ENCODE measurements at regions not wholly inside any gene's neighbourhood (a gene's known extent, or its start where the extent isn't known, plus 50 kb on each side); places are given as distances from the start of the nearest gene placed in this dataset.
"Not testable (repeated sequence)": the region's sequence is repeated elsewhere in the genome, so short reads cannot be mapped to it uniquely, and the experiment has no call there.

- no peaks in the 10 kb centered on the region for H3K27me3 ChIP-seq (ENCODE audit: control insufficient read depth in 2 of 2, insufficient read depth in 2 of 2, low read length in 2 of 2)
These were observed 325.3 kb upstream of the LRRC4C start for GRCh38 chr11:41784513-41785335.

GRCh38 chr11:41786087-41786486 lies 326.6 kb upstream of the LRRC4C start:
- peaks cover 0 to 6% of the 10 kb centered on the region in 2 donors for H3K4me1 ChIP-seq (ENCODE audit: control insufficient read depth in 2 of 2, insufficient read depth in 2 of 2, low read length in 2 of 2)
- H3K9ac ChIP-seq (ENCODE audit: low read depth in 1 of 2, low read length in 2 of 2) = no peak overlapping the region
- H3K27ac ChIP-seq (ENCODE audit: low read depth in 2 of 2, low read length in 2 of 2) = no peak overlapping the region
- no peaks in the 10 kb centered on the region for H3K9me3 ChIP-seq (ENCODE audit: control insufficient read depth in 2 of 2, low read length in 2 of 2)
- no peaks in the 10 kb centered on the region for H3K36me3 ChIP-seq (ENCODE audit: control insufficient read depth in 2 of 2, insufficient read depth in 2 of 2, low read length in 2 of 2)
- H3K4me3 ChIP-seq (ENCODE audit: low read length in 2 of 2) = no peak overlapping the region
- no peaks in the 10 kb centered on the region for H3K27me3 ChIP-seq (ENCODE audit: control insufficient read depth in 2 of 2, insufficient read depth in 2 of 2, low read length in 2 of 2)

More at GRCh38 chr11:41784513-41785335, 325.3 kb upstream of the LRRC4C start:
- Histone ChIP-seq H3K27ac (ENCODE audit: low read depth in 2 of 2, low read length in 2 of 2) (peak overlapping the region in 1 of 2 donors; percentile 83), H3K4me1 (ENCODE audit: control insufficient read depth in 2 of 2, insufficient read depth in 2 of 2, low read length in 2 of 2) (peaks cover 0 to 6% of the 10 kb centered on the region in 2 donors), H3K36me3 (ENCODE audit: control insufficient read depth in 2 of 2, insufficient read depth in 2 of 2, low read length in 2 of 2) (no peaks in the 10 kb centered on the region), H3K4me3 (ENCODE audit: low read length in 2 of 2) (no peak overlapping the region), H3K9ac (ENCODE audit: low read depth in 1 of 2, low read length in 2 of 2) (no peak overlapping the region), H3K9me3 (ENCODE audit: control insufficient read depth in 2 of 2, low read length in 2 of 2) (no peaks in the 10 kb centered on the region)

- Histone ChIP-seq H3K27ac (ENCODE audit: low read depth in 2 of 2, low read length in 2 of 2) (no peak overlapping the region), H3K27me3 (ENCODE audit: control insufficient read depth in 2 of 2, insufficient read depth in 2 of 2, low read length in 2 of 2) (no peaks in the 10 kb centered on the region), H3K4me1 (ENCODE audit: control insufficient read depth in 2 of 2, insufficient read depth in 2 of 2, low read length in 2 of 2) (peaks cover 0 to 4% of the 10 kb centered on the region in 2 donors), H3K9ac (ENCODE audit: low read depth in 1 of 2, low read length in 2 of 2) (no peak overlapping the region), H3K4me3 (ENCODE audit: low read length in 2 of 2) (no peak overlapping the region), H3K36me3 (ENCODE audit: control insufficient read depth in 2 of 2, insufficient read depth in 2 of 2, low read length in 2 of 2) (no peaks in the 10 kb centered on the region), H3K9me3 (ENCODE audit: control insufficient read depth in 2 of 2, low read length in 2 of 2) (no peaks in the 10 kb centered on the region)
These were observed 328.7 kb upstream of the LRRC4C start for GRCh38 chr11:41788177-41788576.

- no peak overlapping the region for H3K9ac ChIP-seq (ENCODE audit: low read depth in 1 of 2, low read length in 2 of 2)
- H3K9me3 ChIP-seq (ENCODE audit: control insufficient read depth in 2 of 2, low read length in 2 of 2) = no peaks in the 10 kb centered on the region
- H3K27me3 ChIP-seq (ENCODE audit: control insufficient read depth in 2 of 2, insufficient read depth in 2 of 2, low read length in 2 of 2) = no peaks in the 10 kb centered on the region
- H3K4me3 ChIP-seq (ENCODE audit: low read length in 2 of 2) = no peak overlapping the region
- no peaks in the 10 kb centered on the region for H3K36me3 ChIP-seq (ENCODE audit: control insufficient read depth in 2 of 2, insufficient read depth in 2 of 2, low read length in 2 of 2)
- H3K4me1 ChIP-seq (ENCODE audit: control insufficient read depth in 2 of 2, insufficient read depth in 2 of 2, low read length in 2 of 2) = peaks cover 0 to 4% of the 10 kb centered on the region in 2 donors
- no peak overlapping the region for H3K27ac ChIP-seq (ENCODE audit: low read depth in 2 of 2, low read length in 2 of 2)
These were observed 329.9 kb upstream of the LRRC4C start for GRCh38 chr11:41789376-41789775.

DNA sequence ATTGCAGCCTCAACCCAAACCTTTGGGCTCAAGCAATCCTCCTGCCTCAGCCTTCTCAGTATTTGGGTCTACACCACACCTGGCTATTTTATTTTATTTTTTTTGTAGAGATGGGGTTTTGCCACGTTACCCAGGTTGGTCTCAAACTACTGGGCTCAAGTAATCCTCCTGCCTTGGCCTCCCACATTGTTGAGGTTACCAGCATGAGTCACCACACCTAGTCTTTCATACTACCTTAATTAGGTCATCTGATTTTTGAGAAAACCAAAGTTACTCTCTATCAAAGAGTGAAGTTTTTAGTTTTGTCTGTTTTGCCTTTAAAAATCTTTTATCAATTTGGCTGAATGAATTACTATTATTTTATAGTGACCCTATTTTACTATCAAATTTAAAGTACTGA lies 335.6 kb upstream of the LRRC4C start:
- no peak overlapping the region for H3K27ac ChIP-seq (ENCODE audit: low read depth in 2 of 2, low read length in 2 of 2)
- no peak overlapping the region for H3K4me3 ChIP-seq (ENCODE audit: low read length in 2 of 2)
- H3K9ac ChIP-seq (ENCODE audit: low read depth in 1 of 2, low read length in 2 of 2) = no peak overlapping the region
- H3K4me1 ChIP-seq (ENCODE audit: control insufficient read depth in 2 of 2, insufficient read depth in 2 of 2, low read length in 2 of 2) = peaks cover 0 to 2% of the 10 kb centered on the region in 2 donors
- H3K27me3 ChIP-seq (ENCODE audit: control insufficient read depth in 2 of 2, insufficient read depth in 2 of 2, low read length in 2 of 2) = no peaks in the 10 kb centered on the region
- H3K9me3 ChIP-seq (ENCODE audit: control insufficient read depth in 2 of 2, low read length in 2 of 2) = no peaks in the 10 kb centered on the region
- H3K36me3 ChIP-seq (ENCODE audit: control insufficient read depth in 2 of 2, insufficient read depth in 2 of 2, low read length in 2 of 2) = no peaks in the 10 kb centered on the region

- no peak overlapping the region for H3K4me3 ChIP-seq (ENCODE audit: low read length in 2 of 2)
- H3K9me3 ChIP-seq (ENCODE audit: control insufficient read depth in 2 of 2, low read length in 2 of 2) = no peaks in the 10 kb centered on the region
- H3K27ac ChIP-seq (ENCODE audit: low read depth in 2 of 2, low read length in 2 of 2) = no peak overlapping the region
- no peaks in the 10 kb centered on the region for H3K27me3 ChIP-seq (ENCODE audit: control insufficient read depth in 2 of 2, insufficient read depth in 2 of 2, low read length in 2 of 2)
- H3K4me1 ChIP-seq (ENCODE audit: control insufficient read depth in 2 of 2, insufficient read depth in 2 of 2, low read length in 2 of 2) = peaks cover 0 to 5% of the 10 kb centered on the region in 2 donors
- no peaks in the 10 kb centered on the region for H3K36me3 ChIP-seq (ENCODE audit: control insufficient read depth in 2 of 2, insufficient read depth in 2 of 2, low read length in 2 of 2)
- no peak overlapping the region for H3K9ac ChIP-seq (ENCODE audit: low read depth in 1 of 2, low read length in 2 of 2)
These were observed 340.3 kb upstream of the LRRC4C start for GRCh38 chr11:41799754-41800153.

DNA sequence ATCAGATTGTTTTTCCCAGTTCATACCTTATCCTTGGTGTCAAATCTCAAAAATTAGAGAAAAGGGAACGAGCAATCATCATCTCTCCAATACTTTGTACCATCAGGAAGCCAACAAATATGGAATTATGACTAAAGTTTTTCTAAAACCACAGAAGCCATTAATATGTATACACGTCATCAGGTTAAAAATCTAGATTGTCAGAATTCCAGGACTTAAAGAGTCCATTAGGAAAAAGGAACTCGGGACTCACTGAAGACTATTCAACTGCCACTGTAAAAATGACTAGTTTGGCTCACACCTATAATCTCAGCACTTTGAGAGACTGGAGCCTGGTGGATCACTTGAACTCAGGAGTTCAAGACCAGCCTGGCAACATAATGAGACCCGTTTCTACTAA lies 344.4 kb upstream of the LRRC4C start:
- Histone ChIP-seq H3K9ac (ENCODE audit: low read depth in 1 of 2, low read length in 2 of 2) (no peak overlapping the region), H3K4me1 (ENCODE audit: control insufficient read depth in 2 of 2, insufficient read depth in 2 of 2, low read length in 2 of 2) (peaks cover 0 to 5% of the 10 kb centered on the region in 2 donors), H3K36me3 (ENCODE audit: control insufficient read depth in 2 of 2, insufficient read depth in 2 of 2, low read length in 2 of 2) (no peaks in the 10 kb centered on the region), H3K4me3 (ENCODE audit: low read length in 2 of 2) (no peak overlapping the region), H3K9me3 (ENCODE audit: control insufficient read depth in 2 of 2, low read length in 2 of 2) (no peaks in the 10 kb centered on the region), H3K27ac (ENCODE audit: low read depth in 2 of 2, low read length in 2 of 2) (no peak overlapping the region), H3K27me3 (ENCODE audit: control insufficient read depth in 2 of 2, insufficient read depth in 2 of 2, low read length in 2 of 2) (no peaks in the 10 kb centered on the region)

- Histone ChIP-seq H3K27me3 (ENCODE audit: control insufficient read depth in 2 of 2, insufficient read depth in 2 of 2, low read length in 2 of 2) (no peaks in the 10 kb centered on the region), H3K36me3 (ENCODE audit: control insufficient read depth in 2 of 2, insufficient read depth in 2 of 2, low read length in 2 of 2) (no peaks in the 10 kb centered on the region), H3K27ac (ENCODE audit: low read depth in 2 of 2, low read length in 2 of 2) (no peak overlapping the region), H3K4me3 (ENCODE audit: low read length in 2 of 2) (no peak overlapping the region), H3K4me1 (ENCODE audit: control insufficient read depth in 2 of 2, insufficient read depth in 2 of 2, low read length in 2 of 2) (no peaks in the 10 kb centered on the region), H3K9ac (ENCODE audit: low read depth in 1 of 2, low read length in 2 of 2) (no peak overlapping the region), H3K9me3 (ENCODE audit: control insufficient read depth in 2 of 2, low read length in 2 of 2) (no peaks in the 10 kb centered on the region)
These were observed 356.9 kb upstream of the LRRC4C start for GRCh38 chr11:41816396-41816795.

DNA sequence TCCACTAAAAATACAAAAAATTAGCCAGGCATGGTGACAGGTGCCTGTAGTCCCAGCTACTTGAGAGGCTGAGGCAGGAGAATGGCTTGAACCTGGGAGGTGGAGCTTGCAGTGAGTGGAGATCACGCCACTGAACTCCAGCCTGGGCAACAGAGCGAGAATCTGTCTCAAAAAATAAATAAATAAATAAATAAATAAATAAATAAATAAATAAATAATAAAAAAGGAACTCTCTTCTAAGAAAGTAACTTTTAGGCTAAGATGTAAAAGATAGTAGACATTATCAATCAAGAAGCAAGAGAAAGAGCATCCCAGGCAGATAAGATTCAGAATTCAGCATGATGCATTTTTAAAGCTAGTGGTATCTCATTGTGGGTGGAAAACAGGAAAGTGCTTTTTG lies 364.8 kb upstream of the LRRC4C start:
- not testable (repeated sequence) for H3K27me3 ChIP-seq (ENCODE audit: control insufficient read depth in 2 of 2, insufficient read depth in 2 of 2, low read length in 2 of 2); H3K27ac ChIP-seq (ENCODE audit: low read depth in 2 of 2, low read length in 2 of 2); H3K4me1 ChIP-seq (ENCODE audit: control insufficient read depth in 2 of 2, insufficient read depth in 2 of 2, low read length in 2 of 2); H3K36me3 ChIP-seq (ENCODE audit: control insufficient read depth in 2 of 2, insufficient read depth in 2 of 2, low read length in 2 of 2); H3K9me3 ChIP-seq (ENCODE audit: control insufficient read depth in 2 of 2, low read length in 2 of 2); H3K4me3 ChIP-seq (ENCODE audit: low read length in 2 of 2); H3K9ac ChIP-seq (ENCODE audit: low read depth in 1 of 2, low read length in 2 of 2)

- H3K36me3 ChIP-seq (ENCODE audit: control insufficient read depth in 2 of 2, insufficient read depth in 2 of 2, low read length in 2 of 2) = no peaks in the 10 kb centered on the region
- H3K4me1 ChIP-seq (ENCODE audit: control insufficient read depth in 2 of 2, insufficient read depth in 2 of 2, low read length in 2 of 2) = no peaks in the 10 kb centered on the region
- H3K27ac ChIP-seq (ENCODE audit: low read depth in 2 of 2, low read length in 2 of 2) = no peak overlapping the region
- no peak overlapping the region for H3K4me3 ChIP-seq (ENCODE audit: low read length in 2 of 2)
- no peak overlapping the region for H3K9ac ChIP-seq (ENCODE audit: low read depth in 1 of 2, low read length in 2 of 2)
- H3K9me3 ChIP-seq (ENCODE audit: control insufficient read depth in 2 of 2, low read length in 2 of 2) = no peaks in the 10 kb centered on the region
- no peaks in the 10 kb centered on the region for H3K27me3 ChIP-seq (ENCODE audit: control insufficient read depth in 2 of 2, insufficient read depth in 2 of 2, low read length in 2 of 2)
These were observed 366.6 kb upstream of the LRRC4C start for GRCh38 chr11:41826085-41826484.

All from mucosa of rectum (tissue), 2 donors.